Epidermal melanocyte (primary cell): ENCODE measurements at regions not wholly inside any gene's neighbourhood (a gene's known extent, or its start where the extent isn't known, plus 50 kb on each side); places are given as distances from the start of the nearest gene placed in this dataset.

Experiments used
- DNase-seq: peaks from one replicate; pipeline ENCODE4 v3.0.0; 2011; ENCODE audit warnings: low spot score; ENCODE audit not compliant: insufficient read length

DNA sequence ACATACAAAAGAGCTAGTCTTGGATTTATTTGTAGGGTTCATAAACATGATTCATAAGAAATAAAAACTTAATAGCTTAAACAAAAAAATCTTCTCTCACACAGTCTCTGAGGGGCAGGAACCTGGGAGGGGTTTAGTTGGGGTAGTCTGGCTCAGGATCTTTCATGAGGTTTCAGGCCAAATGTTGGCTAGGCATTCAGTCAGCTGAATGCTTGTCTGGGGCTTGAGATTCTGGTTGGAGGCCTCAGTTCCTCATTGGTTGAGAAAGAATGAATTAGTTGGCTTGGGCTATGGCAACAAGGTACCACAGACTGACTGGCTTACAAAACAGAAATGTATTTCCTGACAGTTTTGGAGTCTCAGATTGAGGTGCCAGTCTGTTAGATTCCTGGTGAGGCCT is 74.3 kb downstream of the ANKRD7 start:
- no peak for DNase-seq

DNA sequence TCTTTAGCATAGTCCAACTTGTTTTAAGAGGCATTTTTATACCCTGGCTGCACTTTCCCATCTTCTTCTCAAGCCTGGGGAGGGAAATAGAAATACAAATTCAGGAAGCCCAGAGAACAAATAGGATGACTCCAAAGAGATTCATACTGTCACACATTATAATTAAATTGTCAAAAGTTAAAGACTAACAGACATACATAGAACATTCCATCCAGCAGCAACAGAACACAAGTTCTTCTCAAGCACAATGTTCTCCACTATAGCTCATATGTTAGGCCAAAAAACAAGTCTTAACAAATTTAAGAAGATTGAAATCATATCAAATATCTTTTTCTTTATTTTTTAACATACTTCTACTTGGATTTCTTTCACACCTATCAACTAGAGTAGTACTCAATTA is 75.7 kb downstream of the ANKRD7 start:
- DNase-seq: no peak

GRCh38 chr7:118304100-118304499 is 79.6 kb downstream of the ANKRD7 start:
- no peak for DNase-seq

GRCh38 chr7:118305671-118306070 is 81.2 kb downstream of the ANKRD7 start:
- DNase-seq: no peak

GRCh38 chr7:118306771-118307170 is 82.3 kb downstream of the ANKRD7 start:
- no peak for DNase-seq

GRCh38 chr7:118311121-118311836 is 86.8 kb downstream of the ANKRD7 start:
- DNase-seq: no peak

DNA sequence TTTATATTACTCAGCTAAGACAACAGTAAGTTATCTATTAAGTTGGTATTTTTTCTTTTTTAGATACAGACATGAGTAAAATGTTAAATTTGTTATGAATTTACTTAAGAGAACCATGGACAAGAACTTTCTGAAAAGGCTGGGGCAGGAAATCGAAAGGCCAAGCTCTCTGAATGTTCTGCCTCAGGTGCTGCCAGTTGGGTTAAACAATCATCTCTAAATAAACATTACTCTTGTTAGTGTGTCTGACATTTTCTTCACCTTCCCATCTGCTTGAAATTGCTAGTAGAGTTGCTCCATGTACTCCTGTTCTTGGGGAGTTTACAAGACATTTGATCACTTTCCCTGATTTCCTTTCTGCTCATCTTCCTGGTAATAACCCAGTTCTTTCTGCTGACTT is 87.5 kb downstream of the ANKRD7 start:
- no peak for DNase-seq

GRCh38 chr7:118312966-118313365 is 88.5 kb downstream of the ANKRD7 start:
- DNase-seq: no peak

- no peak for DNase-seq
Measured at GRCh38 chr7:118324790-118325449, 100.4 kb downstream of the ANKRD7 start.

DNA sequence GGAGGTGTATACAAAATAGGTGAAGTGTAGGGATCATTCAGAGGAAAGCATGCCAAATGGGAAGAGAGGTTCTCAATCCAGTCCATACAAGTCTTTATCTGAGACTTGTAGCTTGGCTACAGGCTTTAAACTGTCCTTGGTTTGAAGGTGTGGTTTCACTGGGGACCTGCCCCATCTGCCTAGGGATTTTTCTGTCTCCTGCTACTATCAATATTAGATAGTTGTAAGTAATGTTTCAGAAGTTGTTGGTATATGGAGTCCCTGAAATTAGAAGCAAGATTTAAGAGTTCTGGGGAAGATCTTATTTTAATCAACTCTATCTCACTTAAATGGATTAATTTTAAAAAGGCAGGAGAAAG is 100.9 kb downstream of the ANKRD7 start:
- DNase-seq: no peak

- no peak for DNase-seq
Measured at GRCh38 chr7:118327174-118327573, 102.7 kb downstream of the ANKRD7 start.

DNA sequence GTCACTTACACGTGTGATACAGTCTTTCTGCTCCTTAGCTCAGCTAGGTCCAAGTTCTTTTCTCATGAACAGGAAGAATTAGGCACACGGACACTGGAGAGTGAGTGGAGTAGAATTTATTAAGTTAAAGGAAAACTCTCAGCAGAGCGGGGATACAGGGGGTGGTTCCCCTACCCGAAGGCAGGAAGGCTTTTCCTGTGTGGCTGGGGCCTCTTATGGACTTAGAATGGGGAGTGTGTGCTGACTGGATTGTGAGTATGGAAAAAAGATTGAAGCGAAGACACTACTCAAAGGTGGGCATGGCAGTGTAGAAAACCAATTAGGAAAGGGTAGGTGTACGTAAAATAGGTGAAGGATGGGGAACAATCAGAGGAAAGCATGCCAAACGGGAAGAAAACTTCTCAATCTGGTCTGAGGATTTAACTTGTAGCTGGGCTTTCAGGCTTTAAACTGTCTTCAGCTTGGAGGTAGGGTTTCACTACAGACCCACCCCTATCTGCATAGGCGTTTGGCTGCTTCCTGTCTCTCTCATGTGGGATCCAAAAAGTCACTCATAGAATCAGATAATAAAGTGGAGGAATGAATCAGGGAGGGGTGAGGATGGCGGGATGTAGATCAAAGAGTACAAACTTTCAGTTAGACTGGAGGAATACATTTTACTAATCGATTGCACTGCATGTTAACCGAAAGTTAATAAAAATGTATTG is 104.2 kb downstream of the ANKRD7 start:
- no peak for DNase-seq

DNA sequence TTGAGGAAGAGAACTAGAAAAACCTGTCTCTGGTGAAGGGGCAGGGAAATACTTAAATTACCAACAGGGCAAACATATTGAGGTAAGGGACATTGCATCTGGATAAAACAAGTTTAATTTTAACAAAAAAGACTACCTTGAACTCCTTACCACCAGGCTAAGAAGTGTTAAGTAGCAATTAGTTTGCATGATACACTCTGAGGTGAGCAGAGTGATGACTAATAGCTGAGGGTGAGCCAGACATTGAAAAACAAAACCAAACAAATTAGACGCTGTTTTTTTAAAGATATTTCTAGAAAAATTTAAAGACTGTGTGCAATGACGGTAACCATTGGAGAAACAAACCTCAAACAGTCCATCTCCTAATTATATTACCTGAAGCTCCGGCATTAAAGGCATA is 105.9 kb downstream of the ANKRD7 start:
- DNase-seq: no peak

GRCh38 chr7:118346748-118347147 is 122.2 kb downstream of the ANKRD7 start:
- no peak for DNase-seq

- no peak for DNase-seq
Measured at GRCh38 chr7:118349604-118350003, 125.1 kb downstream of the ANKRD7 start.

DNA sequence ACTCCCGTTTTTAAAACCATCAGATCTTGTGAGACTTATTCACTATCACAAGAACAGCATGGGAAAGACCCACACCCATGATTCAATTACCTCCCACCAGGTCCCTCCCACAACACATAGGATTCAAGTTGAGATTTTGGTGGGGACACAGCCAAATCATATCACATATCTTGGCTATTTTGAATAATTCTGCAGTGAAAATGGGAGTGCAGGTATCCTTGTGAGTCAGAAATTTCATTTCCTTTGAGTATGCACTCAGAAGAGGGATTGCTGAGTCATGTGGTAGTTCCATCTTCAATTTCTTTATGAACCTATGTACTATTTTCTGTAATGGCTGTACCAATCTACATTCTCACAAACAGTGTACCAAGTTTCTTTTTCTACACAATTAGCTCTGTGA is 125.8 kb downstream of the ANKRD7 start:
- DNase-seq: no peak

- no peak for DNase-seq
Measured at GRCh38 chr7:118352867-118353453, 128.5 kb downstream of the ANKRD7 start.

DNA sequence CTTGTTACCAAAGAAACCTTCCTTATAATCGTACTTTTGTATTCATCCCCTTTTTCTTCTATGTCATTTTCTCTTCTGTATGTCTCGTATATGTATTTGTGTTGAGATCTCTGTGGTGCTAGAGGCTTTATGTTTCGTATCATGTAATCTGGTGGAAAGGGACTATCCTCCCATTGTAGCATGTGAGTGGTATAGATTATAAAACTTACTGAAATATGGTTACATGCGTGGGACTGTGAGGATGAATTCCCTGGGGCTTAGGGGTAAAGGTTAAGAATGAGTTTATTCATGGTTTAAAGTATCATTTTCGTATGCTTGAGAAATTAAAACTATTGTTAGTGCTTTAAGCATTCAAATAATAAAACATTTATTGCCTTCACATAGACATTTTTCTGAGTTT is 141.9 kb downstream of the ANKRD7 start:
- DNase-seq: no peak

GRCh38 chr7:118368958-118369357 is 144.5 kb downstream of the ANKRD7 start:
- no peak for DNase-seq

DNA sequence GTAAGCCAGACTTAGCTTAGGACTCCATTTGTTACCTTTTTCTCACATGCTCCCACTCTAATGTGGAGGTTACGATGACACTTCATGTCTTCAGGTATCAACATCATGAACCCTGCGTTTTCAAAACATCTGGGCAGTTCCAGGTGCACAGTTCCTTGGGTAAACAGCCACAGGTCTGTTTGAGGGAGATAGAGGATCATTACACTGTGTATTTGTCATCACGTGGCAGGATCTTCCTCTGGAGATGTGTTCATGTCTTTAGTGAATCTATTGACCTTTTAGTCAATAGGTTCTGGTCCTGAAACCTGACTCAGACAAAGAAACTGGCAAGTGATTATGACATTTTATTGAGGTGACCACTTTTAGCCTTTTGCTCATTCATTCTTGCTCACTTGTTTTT is 145.5 kb downstream of the ANKRD7 start:
- DNase-seq: no peak

- no peak for DNase-seq
Measured at GRCh38 chr7:118372530-118372929, 148.0 kb downstream of the ANKRD7 start.

DNA sequence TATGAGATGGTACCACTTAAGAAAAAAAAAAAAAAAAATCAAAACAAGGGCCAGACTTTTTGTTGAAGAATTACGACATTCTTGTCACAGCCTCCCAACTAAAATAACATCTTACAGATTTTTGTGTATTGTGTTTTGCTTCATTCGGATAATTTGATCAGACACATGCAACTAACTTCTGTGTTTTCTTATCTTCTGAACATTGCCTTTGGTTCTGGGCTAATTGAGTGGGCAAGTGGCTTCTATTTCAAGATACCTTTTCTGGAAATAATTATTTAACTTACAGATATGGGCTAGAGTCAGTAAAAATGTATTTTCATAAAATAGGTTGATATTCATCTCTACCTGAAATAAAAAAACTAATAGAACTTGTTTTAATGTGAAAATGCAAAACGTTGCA is 165.1 kb downstream of the ANKRD7 start:
- no peak for DNase-seq
